ENCODE measurements at regions not wholly inside any gene's neighbourhood (a gene's known extent, or its start where the extent isn't known, plus 50 kb on each side); places are given as distances from the start of the nearest gene placed in this dataset.

DNA sequence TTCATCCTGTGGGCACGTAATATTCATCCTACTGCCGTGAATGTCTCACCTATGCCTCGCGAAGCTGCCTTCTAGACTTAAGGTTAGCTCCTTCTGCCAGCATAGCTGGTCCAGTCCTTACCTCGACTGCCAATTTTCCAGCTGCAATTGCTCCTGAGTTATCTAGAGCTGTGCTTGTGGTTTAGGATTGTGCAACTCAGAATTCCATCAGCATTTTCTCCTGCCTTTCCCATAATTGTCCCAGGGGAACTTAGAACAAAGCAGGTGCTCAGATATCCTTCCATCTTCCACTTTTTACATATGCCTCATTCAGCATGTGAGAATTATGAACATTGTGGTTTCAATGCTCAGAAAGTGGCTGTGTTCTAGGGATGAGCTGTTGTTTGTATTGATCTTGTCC, 131.4 kb upstream of the ADGRL3 start:
- no peak for DNase-seq

DNA sequence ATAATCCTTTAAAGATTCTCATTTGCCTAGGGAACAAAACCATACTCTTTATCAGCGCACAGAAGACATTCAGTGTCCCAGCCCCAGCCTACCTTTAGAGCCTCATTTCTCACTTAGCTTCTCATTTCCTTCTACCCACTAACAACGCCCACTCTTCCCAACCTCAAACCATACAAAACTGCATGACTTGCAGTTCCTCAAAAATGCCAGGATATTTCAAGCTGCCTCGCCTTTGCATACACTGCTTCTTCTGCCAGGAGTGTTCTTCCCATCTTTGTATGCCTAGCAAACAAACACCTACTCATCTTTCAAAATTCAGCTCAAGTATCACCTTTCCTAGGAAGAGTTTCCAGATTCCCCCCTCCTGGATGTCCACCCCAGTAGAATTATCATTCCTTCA, 129.9 kb upstream of the ADGRL3 start:
- no peak for DNase-seq

DNA sequence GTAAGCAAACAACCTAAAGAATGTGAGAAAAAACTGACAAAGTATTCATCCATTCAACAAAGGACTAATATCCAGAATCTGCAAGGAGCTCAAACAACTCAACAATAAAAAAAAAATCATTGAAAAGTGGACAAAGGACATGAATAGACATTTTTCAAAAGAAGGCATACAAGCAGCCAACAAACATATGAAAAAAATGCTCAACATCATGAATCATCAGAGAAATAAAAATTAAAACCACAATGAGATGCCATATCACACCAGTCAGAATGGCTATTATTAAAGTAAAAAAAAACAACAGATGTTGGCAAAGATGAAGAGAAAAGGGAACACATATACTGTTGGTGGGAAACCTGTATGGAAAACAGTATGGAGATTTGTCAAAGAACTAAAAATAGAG, 120.7 kb upstream of the ADGRL3 start:
- no peak for DNase-seq

DNA sequence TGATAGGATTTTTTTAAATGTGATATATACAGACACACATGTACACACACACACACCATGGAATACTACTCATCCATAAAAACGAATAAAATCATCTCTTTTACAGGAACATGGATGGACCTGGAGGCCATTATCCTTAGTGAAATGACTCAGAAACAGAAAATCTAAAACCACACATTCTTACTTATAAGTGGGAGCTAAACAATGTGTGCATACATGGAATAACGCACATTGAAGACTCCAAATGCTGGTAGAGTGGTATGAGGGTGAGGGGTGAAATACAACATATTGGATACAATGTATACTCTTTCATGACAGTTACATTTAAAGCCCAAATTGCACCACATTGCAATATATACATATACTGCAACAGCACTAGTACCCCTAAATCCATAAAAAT, 120.2 kb upstream of the ADGRL3 start:
- DNase-seq = no peak

DNA sequence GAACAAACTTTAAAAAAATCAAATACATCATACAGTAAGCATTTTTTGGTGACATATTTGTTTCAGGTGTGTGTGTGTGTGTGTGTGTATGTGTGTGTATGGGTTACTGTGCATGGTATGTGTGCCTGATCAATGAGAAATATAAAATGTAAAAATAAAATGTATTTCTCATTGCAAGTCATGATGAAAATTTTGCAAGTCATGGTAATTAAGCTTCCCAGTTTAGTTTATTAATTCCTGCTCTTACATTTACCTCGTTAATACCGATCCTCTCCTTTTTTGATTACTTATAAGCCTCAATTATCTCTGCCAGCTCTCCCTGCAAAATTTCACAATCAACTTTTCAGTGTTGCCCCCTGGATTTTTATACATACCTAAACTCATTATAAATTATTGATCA, 114.6 kb upstream of the ADGRL3 start:
- no peak for DNase-seq

DNA sequence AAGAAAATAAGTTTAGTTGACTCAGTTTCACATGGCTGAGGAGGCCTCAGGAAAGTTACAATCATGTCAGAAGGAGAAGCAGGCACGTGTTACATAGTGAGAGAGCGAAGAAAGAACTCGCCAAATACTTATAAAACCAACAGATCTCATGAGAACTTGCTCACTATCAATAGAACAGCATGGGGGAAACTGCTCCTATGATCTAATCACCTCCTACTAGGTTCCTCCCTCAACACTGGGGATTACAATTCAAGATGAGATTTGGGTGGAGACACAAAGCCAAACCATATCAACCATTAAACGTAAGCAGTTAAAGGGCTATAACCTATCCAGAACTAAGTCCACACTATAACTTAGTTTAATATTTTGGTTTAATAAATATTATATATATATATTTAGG, 113.8 kb upstream of the ADGRL3 start:
- no peak for DNase-seq

DNA sequence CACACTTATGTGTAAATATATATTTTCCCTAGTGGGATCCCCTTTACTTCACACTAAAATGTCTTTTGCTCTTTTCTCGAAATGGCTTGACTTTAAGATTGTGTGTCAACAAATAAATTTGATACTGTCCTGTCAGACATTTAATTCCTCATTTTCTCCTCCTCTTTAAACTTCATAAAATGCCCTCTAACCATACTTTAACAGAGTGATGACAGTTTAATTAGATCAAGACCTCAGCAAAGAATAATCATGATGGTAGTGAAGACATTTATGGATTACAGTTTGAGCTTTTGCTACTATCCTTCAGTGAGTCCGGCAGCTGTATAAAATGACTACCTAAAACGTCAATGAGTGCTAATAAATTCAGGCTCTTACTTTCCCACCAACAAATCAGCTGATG, 113.1 kb upstream of the ADGRL3 start:
- DNase-seq = no peak

DNA sequence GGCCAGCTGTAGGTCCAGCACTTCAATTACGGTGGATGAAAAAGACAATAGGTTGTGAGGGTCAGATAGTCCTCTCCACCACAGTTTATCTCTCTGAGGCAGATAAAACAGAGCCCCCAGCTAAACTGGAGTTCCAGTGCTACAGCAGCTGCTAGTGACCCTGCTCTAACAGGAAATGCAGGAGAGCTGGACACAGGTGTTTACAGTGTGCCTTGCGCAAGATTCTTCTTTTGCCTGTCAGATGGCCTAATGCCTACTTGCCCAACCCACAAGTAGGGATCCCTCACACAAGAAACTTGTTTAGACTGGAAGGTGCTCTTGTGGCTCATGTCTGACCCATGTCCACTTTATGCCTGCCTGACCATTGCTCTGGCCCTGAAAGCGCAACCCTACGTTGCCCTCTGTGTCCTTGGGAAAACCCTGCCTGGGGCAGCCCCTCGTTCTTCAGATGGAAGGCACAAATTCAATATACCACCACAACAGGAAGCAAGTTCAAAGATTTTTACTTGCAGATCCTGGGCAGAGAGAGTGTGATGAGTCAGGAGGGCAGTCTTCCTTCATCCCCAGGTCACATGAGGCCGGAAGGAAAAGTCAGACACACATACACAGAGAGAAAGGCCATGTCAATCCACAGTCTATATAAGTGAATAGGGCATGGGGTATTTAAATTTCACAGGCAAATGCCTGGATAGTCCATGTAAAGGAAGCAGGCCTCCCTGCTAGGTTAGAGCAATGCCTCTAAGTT, 105.1 kb upstream of the ADGRL3 start:
- DNase-seq = no peak

DNA sequence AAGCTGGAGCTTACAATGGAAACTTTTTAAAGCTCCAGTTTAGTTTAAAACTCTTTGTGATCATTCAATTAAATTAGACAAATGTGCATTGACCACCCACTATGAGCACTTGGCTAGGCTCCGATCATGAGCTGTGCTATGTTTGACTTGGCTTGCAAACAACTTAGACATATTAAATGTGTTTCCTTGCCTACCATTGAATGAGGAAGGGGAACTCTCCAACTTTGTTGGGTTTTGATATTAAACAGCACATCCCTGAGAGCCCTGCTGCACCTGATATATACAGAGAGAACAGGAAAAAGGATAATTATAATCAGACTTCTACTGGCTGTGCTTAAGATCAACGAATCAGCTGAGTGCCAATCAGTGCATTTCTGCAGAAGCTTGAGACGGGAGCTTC, 71.4 kb upstream of the ADGRL3 start:
- no peak for DNase-seq

DNA sequence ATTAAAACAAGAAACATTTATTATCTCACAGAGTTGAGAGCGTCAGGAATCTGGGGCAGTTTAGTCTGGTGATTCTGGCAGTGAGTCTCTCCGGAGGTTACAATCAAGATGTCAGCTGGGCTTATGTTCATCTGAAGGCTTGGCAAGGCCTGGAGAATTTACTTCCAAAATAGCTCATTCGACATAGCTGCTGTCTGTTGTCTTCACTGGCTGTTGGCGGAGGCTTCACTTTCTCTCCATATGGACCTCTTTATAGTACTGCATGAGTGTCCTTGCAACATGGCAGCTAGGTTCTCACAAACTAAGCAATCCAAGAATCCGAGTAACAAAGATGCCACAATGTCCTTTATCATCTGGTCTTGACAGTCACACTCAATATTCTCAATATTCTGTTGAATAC, 70.2 kb upstream of the ADGRL3 start:
- DNase-seq = no peak

DNA sequence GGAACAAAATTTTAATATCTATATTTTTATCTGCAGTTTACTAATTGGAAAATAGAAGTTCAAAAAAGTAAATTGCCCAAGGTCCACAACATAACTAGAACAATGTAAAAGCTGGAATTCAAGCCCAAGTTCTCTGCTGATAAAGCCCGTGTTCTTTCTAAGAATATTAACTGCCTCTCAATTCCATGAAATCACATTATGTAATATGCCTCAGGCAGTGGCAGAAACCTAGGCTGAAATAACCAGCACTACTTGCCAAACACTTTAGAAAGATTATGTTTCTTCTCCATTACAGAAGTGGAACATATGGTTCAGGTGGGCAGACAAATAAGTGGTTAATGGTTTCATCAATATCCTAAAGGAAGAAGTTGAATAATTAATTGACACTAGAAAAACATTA, 56.7 kb upstream of the ADGRL3 start:
- no peak for DNase-seq

DNA sequence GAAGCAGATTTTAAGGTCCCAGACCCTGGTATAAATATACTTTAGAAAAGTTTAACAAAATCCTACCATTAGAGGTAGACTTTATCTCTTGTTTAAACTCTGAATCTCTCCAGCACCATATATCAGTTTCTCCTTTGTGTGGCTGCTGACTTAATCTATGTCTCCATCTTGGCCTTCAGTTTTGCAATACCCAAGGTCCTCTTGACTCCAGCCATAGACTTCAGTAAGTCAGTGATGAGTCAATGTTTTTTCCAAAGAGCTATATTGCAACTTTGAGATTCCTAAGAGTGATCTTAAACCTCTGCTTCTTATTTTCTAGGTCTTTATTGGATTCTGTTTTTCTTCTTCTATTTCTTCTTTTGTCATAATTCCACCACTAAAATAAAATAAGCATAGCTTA, 50.8 kb upstream of the ADGRL3 start:
- no peak for DNase-seq
